HG02759 (cell line): ENCODE measurements at regions not wholly inside any gene's neighbourhood (a gene's known extent, or its start where the extent isn't known, plus 50 kb on each side); places are given as distances from the start of the nearest gene placed in this dataset.

Experiments used
- ATAC-seq: cut with Tn5 transposase; IDR thresholded peaks from one replicate; pipeline ENCODE4 v1.9.1; 2021; ENCODE audit warnings: mild to moderate bottlenecking, moderate library complexity; ENCODE audit not compliant: unreplicated experiment

DNA sequence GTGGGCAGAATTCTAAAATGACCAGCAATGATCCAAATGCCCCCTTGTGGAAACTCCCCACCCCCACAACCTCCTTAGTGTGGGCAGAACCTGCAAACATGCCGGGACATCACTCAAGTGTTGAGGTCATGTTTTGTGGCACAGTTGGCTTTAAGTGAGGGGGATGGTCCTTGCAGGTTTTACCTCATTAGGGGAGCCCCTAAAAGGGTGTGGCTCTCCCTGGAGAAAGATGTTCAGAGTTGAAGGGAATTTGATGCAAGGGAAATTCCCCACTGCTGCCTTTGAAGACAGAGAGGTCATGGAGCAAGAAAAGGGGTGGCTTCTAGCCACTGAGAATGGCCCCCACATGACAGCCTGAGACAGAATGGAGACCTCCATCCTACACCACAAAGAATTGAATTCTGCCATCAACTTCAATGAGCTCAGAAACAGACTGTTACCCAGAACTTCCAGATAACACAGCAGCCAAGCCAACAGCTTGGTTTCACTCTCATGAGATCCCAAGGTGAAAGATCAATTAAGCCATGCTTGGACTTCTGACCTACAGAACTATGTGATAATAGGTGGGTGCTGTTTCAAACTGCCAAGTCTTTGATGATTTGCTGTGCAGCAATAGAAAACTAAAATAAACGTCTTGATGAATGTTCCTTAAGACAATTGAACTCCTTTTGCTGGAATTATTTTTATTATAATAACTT is 103.4 kb downstream of the MED10 start:
- peak; percentile 64 for ATAC-seq

DNA sequence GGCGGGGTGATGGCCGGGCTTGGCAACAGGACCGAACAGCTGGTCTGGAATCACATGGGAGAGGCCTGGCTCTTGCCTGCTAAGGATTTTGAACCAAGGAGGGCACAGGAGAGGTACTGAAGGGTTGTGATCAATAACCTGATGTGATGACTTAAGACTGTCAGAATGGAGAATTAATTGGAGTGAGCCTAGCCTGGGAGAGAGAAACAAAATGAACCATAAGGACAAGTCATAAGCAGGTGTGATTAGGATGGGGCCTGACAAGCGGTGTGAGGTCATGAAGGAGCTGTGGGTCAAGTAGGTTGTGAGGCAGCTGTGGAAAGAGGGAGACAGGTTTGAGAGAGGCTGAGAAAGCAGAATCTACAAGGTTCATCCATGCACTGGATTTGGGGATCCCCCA is 104.6 kb downstream of the MED10 start:
- no peak for ATAC-seq

DNA sequence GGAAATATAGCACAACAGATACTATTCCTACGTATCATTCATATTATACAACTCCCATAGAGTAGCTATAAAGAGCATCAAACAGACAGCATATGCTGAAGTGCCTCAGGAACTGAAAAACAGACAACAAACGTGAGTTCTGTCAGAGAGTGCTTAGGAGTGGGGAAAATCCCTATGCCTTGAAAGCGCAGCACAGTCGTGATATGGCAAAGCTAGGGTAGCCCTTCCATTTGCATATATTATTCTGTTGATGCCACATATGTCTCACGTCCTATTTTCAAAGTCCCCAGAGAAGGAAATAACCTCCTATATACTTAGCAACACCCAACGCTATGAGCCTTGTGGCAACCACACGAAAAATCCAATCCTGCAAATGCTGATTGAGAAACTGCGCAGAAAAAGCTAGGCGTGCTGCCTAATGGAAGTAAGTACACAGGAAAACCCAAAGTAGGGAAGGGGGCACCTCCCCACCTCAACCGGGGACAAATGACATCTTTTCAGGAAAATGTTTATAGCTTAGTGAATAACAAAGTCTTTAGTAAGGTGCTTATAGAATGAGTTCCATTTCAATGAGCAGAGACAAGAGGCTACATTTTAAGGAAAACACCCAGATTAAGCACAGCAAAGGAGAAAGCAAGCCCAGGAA is 105.1 kb downstream of the MED10 start:
- ATAC-seq = peak; percentile 57

DNA sequence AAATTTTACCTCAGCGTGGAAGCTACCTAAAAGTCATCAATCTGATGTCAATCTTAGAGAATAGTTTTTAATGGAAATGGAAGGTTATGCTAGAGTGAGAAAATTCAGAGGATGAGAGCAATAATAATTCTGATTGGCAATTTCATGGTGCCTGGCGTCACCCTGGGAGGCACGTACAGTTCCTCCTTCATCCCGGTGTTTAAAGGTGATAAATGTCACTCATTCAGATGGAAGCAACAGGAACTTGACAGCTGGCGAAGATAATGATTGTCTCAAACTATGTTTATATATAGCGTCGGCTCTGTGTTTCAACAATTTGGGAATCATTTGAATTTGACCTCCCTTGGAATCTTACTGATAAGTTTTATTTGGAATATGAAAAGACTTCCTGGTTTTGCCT is 108.4 kb downstream of the MED10 start:
- no peak for ATAC-seq

DNA sequence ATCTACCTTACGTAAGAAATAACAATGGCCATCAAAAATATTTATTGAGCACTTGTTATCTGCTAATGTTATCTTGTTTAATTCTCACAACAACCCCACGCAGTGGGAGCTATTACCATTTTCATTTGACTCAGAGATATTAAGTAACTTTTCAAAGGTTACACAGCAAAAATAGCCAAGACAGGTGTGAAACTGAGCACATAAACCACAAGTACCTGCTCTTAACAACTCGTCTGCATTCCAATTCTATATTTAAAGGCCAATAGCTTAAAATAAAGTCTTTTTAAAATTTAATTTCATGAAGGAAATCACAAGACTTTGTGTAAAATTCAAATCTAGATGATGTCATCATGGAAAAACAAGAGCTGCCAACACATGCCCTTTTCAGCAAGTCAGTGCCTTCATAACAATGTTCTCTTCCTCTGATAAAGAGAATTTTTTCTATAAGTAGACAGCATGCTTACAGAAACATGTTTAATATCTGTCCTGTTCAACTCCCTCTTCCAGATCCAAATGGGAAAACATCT is 111.6 kb downstream of the MED10 start:
- ATAC-seq = no peak

DNA sequence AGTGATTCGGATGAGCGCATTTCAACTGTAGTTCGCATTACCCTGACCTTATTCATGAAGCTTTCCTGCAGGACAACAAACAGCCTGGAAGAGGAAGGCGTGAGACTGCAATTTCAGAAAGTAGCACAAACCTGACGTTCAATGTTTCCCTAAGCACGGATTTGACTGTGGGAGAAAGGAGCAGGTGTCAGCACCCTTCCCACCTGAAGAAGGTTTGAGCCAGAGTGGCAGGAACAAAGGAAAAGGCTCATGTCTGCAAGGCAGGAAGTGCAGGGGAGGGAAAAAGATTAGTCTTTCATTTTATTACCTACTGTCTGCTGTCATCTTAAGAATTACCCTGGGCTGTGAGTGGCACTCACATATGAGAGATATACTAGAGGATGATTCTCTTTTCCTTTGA is 114.0 kb downstream of the MED10 start:
- no peak for ATAC-seq

DNA sequence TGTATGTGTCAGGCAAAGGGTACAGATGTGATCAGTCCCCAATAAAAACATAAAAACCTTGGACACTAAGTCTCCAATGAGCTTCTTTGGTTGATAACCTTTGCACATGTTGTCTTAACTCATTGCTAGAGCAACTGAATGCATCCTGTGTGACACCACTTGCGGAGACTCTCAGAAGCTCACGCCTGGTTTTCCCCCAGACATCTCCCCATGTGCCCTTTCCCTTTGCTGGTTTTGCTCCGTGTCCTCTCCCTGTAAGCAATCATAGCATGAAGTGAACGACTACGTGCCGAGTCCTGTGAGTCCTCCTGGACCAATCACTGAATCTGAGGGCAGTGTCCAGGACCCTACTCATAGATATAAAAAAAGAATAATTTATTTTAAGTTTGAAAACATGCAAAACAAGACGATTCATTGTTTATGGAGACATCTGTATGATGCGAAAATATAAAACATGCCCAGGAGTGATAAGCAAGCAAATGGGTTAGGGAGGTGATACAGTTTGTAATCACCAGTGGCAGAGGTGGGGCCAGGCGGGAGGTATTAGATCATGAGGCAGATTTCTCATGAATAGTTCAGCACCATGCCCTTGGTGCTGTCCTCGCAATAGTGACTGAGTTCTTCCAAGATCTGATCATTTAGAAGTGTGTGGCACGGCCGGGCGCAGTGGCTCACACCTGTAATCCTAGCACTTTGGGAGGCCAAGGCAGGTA is 115.5 kb downstream of the MED10 start:
- no peak for ATAC-seq

DNA sequence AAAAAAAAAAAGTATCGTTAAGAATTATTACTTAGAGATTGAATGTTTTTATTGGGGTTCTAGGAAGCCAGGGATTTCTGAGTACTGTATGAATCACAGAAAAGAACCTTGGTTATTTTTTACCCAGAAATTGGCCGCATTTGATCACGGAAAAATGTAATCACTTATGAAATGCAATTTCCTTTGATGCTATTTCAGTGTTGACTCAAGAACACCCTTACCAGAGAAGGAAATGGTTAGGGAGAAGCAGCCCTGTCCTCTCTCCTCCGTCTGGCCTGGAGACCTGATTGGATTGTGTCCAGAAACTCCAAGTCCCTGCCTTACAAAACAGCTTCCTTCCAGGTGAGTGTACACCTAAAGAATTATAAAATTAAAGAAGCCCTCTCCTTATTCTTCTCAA is 116.7 kb downstream of the MED10 start:
- ATAC-seq = no peak

DNA sequence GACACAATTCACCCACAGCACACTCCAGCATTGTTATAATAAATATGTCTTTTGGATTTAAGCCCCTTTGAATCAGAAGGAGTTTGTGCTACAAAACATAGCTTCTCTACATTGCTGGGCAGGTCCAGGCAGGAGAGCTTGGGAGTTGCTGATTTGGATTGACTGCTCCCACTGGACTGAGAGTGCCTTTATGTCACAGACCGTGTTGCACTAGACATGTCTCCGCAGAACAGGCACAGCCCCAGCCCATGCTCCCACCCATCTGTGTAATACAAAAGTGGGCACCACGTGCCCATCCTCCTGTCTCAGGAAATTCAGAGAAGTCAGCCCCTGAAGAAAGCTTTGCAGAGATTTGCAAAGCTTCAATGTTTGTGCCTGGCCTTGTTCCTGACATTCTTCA is 117.1 kb downstream of the MED10 start:
- ATAC-seq = no peak

DNA sequence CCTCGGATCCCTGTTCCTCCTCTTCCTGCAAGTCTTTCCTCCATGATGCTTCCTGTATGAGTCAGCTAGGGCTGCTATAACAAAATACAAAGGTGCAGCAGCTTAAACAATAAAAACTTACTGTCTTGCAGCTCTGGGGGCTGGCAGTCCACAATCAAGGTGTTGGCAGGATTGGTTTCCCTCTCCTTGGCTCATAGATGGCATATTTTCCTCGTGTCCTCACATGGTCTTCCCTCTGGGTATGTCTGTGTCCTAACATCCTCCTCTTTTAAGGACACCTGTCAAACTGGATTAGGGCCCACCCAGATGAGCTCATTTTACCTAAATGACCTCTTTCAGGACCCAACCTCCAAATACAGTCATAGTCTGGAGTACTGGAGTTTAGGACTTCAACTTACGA is 117.5 kb downstream of the MED10 start:
- no peak for ATAC-seq

DNA sequence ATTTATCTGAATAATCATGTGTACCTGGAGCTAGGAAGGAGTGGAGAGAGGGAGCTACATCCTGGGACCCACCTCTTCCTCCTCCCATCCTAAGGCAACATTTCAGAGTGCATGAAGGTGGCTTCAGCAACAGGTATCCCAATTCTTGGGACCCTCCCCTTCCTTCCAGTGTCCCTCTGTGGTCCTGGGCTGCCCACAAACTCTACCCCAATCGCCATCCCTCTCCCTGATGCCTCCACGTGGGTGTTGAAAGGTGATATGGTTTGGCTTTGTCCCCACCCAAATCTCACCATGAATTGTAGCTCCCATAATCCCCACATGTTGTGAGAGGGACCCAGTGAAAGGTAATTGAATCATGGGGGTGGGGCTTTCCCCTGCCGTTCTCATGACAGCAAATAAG is 121.4 kb downstream of the MED10 start:
- no peak for ATAC-seq

DNA sequence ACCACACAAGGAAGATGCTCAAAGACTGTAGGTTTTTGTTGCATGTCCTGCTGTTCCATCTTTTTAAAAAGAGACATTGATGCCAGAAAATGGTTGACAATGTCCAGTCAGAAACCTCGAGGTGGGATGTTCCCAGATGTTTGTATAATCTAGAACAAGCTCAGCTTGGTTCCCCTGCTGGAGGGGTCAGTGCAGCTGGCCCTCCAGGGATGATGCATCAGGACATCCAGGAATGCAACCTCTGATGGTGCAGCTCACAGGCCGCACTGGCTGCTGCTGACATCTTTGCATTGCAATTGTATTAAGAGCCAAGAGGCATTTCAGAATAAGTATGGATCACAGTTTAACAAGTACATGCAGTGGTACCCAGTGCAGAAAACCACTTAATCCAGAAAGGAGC is 122.4 kb downstream of the MED10 start:
- ATAC-seq = no peak

DNA sequence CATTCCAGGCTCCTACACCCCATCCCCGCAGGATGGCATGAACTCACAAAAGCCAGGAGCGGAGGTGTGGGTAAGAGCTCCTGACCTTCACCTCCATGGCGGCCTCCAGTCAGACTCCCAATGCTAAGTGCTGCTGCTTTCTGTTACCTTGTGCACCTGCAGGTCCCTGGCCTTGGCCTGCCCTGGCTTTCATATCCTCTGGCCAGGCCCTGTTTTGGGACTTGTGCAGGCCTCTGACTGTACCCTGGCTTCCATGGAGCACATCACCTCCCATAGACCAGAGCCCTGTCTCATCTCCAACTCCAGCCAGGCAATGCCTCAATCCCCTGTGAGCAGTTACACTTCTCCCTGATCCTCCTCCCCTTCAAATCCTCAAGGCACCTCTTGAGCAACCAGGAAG is 124.5 kb downstream of the MED10 start:
- no peak for ATAC-seq

DNA sequence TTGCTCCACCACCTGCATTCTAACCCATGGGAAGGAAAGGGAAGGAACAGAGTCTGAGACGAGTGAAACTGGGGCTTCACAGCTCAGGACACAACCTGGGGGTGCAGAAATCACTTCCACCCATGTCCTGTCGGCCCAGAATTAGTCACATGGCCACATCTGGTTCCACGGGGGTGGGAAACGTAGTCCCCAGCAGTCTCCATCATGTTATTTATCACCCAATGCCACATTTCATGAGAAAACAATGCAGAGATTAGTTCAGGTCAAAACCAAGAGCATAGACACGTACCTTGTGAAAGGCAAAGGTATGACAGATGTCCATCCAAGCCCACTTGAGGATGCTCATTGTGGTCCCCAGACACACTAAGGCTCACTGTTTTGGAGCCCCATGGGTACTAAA is 125.1 kb downstream of the MED10 start:
- no peak for ATAC-seq

DNA sequence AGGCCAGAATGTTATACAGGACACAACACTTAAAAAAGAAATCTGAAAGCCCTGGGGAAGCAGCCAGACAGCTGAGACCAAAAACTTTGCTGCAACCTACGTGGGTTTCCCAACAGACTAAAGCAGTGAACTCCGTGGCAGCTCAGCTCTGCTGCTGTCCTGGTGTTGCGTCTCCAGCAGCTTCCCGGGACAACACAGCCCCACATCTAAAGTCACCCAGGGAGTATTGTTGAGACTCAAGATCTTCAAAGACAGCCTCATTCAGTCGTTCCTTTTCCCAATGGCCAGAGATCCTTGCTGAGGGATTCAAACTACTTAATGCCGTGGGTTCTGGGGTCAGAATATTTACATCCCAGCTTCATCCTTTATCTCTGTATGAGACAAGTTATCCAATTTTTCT is 125.8 kb downstream of the MED10 start:
- ATAC-seq = no peak

DNA sequence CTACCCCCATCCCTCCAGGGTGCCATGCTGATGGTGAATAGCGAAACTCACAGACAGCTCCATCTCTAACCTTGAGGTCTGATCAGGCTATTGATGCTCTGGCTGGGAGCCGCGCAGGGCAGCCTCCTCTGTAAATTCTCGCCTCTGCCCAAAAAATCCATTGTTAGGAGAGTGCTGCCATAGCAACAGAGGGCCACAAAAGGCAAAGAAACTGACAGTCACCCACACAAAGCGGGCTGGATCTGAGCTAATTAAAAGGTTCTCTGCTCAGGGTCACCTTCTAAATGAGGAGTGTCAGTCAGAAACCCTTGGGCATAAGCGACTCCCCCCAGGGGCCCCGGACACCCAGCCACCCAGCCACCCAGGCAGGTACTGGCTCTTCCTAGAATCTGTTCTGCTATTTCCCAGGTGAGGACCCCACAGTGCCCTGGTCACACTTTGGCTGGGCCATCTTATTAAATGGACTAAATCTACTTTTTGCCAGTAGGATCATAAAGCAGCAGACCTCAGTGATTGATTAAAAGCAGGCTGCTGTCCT is 126.7 kb downstream of the MED10 start:
- ATAC-seq = no peak

DNA sequence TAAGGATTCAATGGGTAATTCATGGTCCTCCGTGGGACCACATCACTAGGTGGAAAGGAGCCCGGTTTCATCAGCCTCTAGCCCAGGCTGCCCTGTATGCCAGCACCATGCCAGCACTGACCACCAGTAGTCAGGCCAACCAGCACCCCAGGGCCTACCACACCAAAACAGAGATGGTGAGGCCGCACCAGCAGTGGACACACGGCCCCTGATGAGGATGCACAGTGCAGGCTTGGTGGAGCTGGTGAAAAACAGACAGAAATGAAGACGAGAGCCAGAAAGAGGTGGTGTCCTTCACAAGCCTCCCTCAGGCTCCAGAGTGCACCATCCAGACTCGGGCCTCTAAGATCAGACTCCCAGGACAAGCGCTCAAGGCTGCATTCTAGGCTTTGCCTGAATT is 128.2 kb downstream of the MED10 start:
- ATAC-seq = no peak

DNA sequence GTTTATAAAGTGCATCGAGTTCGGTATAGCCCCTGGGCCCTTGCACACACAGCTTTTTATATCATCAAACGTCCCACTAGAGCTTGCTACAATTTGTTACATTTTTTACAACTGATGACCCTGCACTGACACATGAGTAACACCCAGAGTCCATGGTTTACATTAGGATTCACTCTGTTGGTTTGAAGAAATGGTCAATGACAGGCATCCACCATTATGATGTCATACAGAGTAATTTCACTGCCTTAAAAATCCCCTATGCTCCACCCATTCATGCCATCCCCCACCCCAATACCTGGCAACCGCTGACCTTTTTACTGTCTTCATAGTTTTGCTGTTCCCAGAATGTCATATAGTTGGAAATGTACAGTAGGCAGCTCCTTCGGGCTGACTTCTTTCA is 130.2 kb downstream of the MED10 start:
- ATAC-seq = no peak

DNA sequence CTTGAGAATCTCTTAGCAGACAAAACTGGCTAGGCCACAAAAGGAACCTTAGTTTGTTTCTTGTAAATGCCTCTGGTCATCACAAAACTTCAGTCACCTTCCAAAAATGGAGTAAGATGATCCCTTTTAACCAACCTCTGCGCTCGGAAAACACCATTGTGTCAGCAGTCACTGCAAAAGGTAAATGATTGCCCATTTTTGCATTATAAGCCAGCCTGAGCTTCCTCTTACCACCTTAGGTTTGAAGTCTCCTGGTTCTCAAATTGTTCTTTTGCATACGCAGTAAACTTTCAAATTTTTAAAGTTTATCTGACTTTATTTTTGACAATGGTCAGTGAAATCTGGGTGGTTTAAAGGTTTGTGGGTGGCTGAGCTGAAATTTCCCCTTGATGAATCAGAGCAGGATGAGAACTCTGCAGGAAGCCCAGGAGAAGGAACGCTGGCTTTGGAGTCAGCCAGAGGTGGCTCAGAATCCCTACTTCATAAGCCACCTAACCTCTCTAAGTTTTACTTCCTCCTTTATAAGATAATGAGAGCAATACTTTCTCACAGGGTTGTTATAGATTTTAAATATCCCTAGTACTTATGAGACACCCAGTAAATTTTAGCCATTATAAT is 131.4 kb downstream of the MED10 start:
- no peak for ATAC-seq

DNA sequence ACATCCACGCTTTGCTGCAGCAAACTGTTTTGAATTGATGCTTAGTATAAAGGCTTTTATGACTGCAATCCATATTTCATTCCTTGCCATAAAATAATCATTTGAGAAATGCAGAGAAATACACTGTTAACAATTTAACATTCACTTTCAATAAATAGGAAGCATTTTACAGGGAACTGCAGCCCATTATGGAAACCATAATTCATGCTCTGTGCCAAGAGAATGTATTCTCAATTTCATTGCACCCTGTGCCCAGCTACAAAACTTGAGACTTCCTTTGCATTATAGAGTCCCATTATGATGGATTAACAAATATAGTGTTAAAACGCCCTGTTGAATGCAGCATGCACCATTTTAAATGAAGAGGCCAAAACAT is 134.0 kb downstream of the MED10 start:
- ATAC-seq = no peak

DNA sequence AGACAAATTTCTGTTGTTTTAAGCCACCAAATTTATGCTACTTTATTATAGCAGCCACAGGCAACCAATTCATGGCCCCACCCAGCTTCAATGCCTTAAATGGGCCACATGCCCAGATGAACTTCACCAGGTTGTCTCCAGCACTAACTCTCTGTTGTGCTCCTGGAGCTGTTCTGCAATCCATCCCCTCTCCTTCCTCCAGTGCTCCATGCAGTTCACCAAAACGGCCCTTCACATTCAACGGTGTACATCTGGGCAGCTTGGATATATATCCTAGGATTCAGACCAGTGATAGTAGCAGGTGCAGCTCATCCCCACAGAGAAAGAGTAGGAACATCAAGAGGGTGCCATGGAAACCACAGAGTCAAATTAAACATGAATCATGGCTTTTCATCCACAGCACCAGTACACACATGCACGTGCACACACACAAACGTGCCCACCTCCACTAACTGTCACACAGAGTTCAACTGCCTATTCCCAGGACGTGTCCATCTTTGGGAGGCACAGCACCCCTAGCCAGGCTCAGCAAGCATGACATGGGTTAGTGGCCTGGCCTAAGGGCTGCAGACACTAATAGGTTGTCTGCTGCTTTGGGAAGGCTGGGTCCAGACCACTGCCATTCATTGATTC is 134.5 kb downstream of the MED10 start:
- no peak for ATAC-seq
